SK-N-MC (cell line): ENCODE measurements at regions not wholly inside any gene's neighbourhood (a gene's known extent, or its start where the extent isn't known, plus 50 kb on each side); places are given as distances from the start of the nearest gene placed in this dataset.
"Not testable (repeated sequence)": the region's sequence is repeated elsewhere in the genome, so short reads cannot be mapped to it uniquely, and the experiment has no call there.

Experiments
- DNase-seq: peaks from one replicate; pipeline ENCODE4 v3.0.0-alpha.2; 2011; ENCODE audit warnings: low read depth, low spot score
- H3K27ac ChIP-seq: fragments of 200-600 bp; sonication (generic); 2 replicates; pipeline ENCODE4 v1.5.1; 2016; ENCODE audit warnings: mixed run types
- H3K36me3 ChIP-seq: fragments of 200-600 bp; sonication (generic); 2 replicates; pipeline ENCODE4 v1.6.1; 2017; ENCODE audit warnings: antibody characterized with exemption, low read length, mixed read lengths; ENCODE audit not compliant: insufficient read depth
- H3K4me3 ChIP-seq: fragments of 200-600 bp; sonication (generic); 2 replicates; pipeline ENCODE4 v1.5.1; 2016
- H3K9ac ChIP-seq: fragments of 200-600 bp; sonication (generic); 2 replicates; pipeline ENCODE4 v1.8.0; 2017; ENCODE audit warnings: mixed run types, mixed read lengths; ENCODE audit not compliant: insufficient read length
- H3K9me3 ChIP-seq: fragments of 200-600 bp; sonication (generic); 2 replicates; pipeline ENCODE4 v1.6.1; 2017; ENCODE audit warnings: low read depth, mild to moderate bottlenecking, antibody characterized with exemption, low read length, moderate library complexity, mixed read lengths
- EZH2 ChIP-seq: fragments of 200-600 bp; sonication (generic); IDR thresholded peaks from one replicate; pipeline ENCODE4 v1.6.1; 2017; ENCODE audit warnings: antibody characterized with exemption
- FOXP2 ChIP-seq: optimal IDR thresholded peaks from 2 replicates; pipeline ENCODE3; 2011; ENCODE audit warnings: mild to moderate bottlenecking, moderate library complexity; ENCODE audit not compliant: insufficient read depth; ENCODE audit errors: extremely low read length, control extremely low read depth
- POLR2AphosphoS5 ChIP-seq: IDR thresholded peaks from 2 replicates; pipeline ENCODE4 v1.6.1; 2012; ENCODE audit warnings: mild to moderate bottlenecking, low read depth, low read length, borderline replicate concordance

GRCh38 chr7:114152314-114152938 lies 233.6 kb upstream of the PPP1R3A start:
- no peak overlapping the region for H3K4me3 ChIP-seq
- no peak for DNase-seq
- no peak for TF ChIP-seq FOXP2
- TF ChIP-seq POLR2AphosphoS5 = no peak
- TF ChIP-seq EZH2 = no peak
- no peak overlapping the region for H3K27ac ChIP-seq
- no peaks in the 10 kb centered on the region for H3K36me3 ChIP-seq
- no peak overlapping the region for H3K9ac ChIP-seq
- H3K9me3 ChIP-seq = no peaks in the 10 kb centered on the region

GRCh38 chr7:114151777-114152176 lies 233.0 kb upstream of the PPP1R3A start:
- Histone ChIP-seq H3K9ac (no peak overlapping the region), H3K36me3 (no peaks in the 10 kb centered on the region), H3K27ac (no peak overlapping the region), H3K9me3 (no peaks in the 10 kb centered on the region), H3K4me3 (no peak overlapping the region)
- no peak for TF ChIP-seq EZH2
- no peak for TF ChIP-seq FOXP2
- TF ChIP-seq POLR2AphosphoS5 = no peak
- no peak for DNase-seq

GRCh38 chr7:114150689-114151088 lies 231.9 kb upstream of the PPP1R3A start:
- TF ChIP-seq POLR2AphosphoS5 = no peak
- TF ChIP-seq EZH2 = no peak
- no peak for TF ChIP-seq FOXP2
- no peaks in the 10 kb centered on the region for H3K36me3 ChIP-seq
- no peak for DNase-seq
- no peaks in the 10 kb centered on the region for H3K9me3 ChIP-seq
- no peak overlapping the region for H3K9ac ChIP-seq
- no peak overlapping the region for H3K4me3 ChIP-seq
- H3K27ac ChIP-seq = no peak overlapping the region

- no peak overlapping the region for H3K4me3 ChIP-seq
- no peak for DNase-seq
- H3K27ac ChIP-seq = no peak overlapping the region
- H3K36me3 ChIP-seq = no peaks in the 10 kb centered on the region
- H3K9me3 ChIP-seq = no peaks in the 10 kb centered on the region
- H3K9ac ChIP-seq = no peak overlapping the region
- no peak for TF ChIP-seq EZH2
- no peak for TF ChIP-seq FOXP2
- no peak for TF ChIP-seq POLR2AphosphoS5
Measured at GRCh38 chr7:114148779-114149178, 230.0 kb upstream of the PPP1R3A start.

- no peak for DNase-seq
- H3K27ac ChIP-seq = no peak overlapping the region
- no peaks in the 10 kb centered on the region for H3K9me3 ChIP-seq
- H3K4me3 ChIP-seq = no peak overlapping the region
- TF ChIP-seq FOXP2 (no peak), EZH2 (no peak), POLR2AphosphoS5 (no peak)
- H3K9ac ChIP-seq = no peak overlapping the region
- no peaks in the 10 kb centered on the region for H3K36me3 ChIP-seq
Measured at GRCh38 chr7:114141415-114141814, 222.6 kb upstream of the PPP1R3A start.

- no peak overlapping the region for H3K4me3 ChIP-seq
- H3K9ac ChIP-seq = no peak overlapping the region
- H3K36me3 ChIP-seq = no peaks in the 10 kb centered on the region
- no peaks in the 10 kb centered on the region for H3K9me3 ChIP-seq
- TF ChIP-seq EZH2 = no peak
- TF ChIP-seq FOXP2 = no peak
- no peak for TF ChIP-seq POLR2AphosphoS5
- no peak for DNase-seq
- H3K27ac ChIP-seq = no peak overlapping the region
Measured at GRCh38 chr7:114140561-114140960, 221.8 kb upstream of the PPP1R3A start.

- H3K36me3 ChIP-seq, DNase-seq, H3K4me3 ChIP-seq: not testable (repeated sequence)
Measured at GRCh38 chr7:114139690-114140089, 220.9 kb upstream of the PPP1R3A start.

GRCh38 chr7:114138587-114138986 lies 219.8 kb upstream of the PPP1R3A start:
- no peak for TF ChIP-seq POLR2AphosphoS5
- no peak for TF ChIP-seq FOXP2
- TF ChIP-seq EZH2 = no peak
- 0 out of 2 replicates have a peak, but pooled peaks cover 3% of the 10 kb centered on the region for H3K36me3 ChIP-seq
- no peak overlapping the region for H3K27ac ChIP-seq
- H3K4me3 ChIP-seq = no peak overlapping the region
- no peak for DNase-seq
- H3K9ac ChIP-seq = no peak overlapping the region
- H3K9me3 ChIP-seq = no peaks in the 10 kb centered on the region

More at GRCh38 chr7:114139690-114140089, 220.9 kb upstream of the PPP1R3A start:
- not testable (repeated sequence) for H3K9ac ChIP-seq, H3K9me3 ChIP-seq, H3K27ac ChIP-seq

GRCh38 chr7:114133717-114134116 lies 214.9 kb upstream of the PPP1R3A start:
- TF ChIP-seq POLR2AphosphoS5 = no peak
- no peak for TF ChIP-seq FOXP2
- TF ChIP-seq EZH2 = no peak
- Histone ChIP-seq H3K4me3 (no peak overlapping the region), H3K9me3 (no peaks in the 10 kb centered on the region), H3K9ac (no peak overlapping the region), H3K36me3 (0 out of 2 replicates have a peak, but pooled peaks cover 3% of the 10 kb centered on the region), H3K27ac (no peak overlapping the region)
- DNase-seq = no peak
